ENCODE measurements at regions not wholly inside any gene's neighbourhood (a gene's known extent, or its start where the extent isn't known, plus 50 kb on each side); places are given as distances from the start of the nearest gene placed in this dataset.
A peak's percentile ranks its signal among the peaks of the same experiment; 100 is the strongest.

DNA sequence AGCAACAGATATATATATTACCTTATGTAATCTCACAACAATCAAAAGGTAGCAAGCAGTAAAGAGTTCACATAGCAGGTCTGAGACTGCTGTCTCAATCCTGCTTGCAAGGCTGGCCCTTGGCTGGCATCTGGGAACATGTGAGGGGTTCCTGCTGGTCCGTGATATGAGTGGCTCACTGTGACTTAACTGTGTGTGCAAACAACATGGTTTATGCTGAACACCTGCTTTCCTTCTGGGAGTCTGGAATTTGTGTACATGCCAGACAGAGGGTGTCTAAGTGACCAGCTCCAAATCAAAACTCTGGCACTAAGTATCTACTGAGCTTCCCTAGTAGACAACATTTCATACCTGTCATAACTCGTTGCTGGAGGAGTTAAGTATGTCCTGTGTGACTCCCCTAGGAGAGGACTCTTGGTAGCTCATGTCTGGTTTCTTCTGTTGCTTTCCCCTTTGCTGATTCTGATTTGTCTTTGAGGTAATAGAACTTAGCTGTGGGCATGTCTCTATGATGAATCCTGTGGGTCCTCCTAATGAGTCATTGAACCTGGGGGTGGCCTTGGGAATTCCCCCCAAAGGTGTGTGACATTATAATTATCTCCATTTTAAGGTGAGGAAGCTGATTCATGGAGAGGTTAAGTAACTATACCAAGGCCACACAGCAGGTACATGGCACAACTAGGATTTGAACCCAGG, 131.6 kb upstream of the NEDD9 start:
- H3K27ac Mint-ChIP-seq = peak overlapping the region; percentile 84
- peak overlapping the region; percentile 38 for H3K4me3 Mint-ChIP-seq
- peaks cover 82% of the 10 kb centered on the region for H3K36me3 Mint-ChIP-seq (ENCODE audit: low read depth)
- H3K9me3 Mint-ChIP-seq = peaks cover 19% of the 10 kb centered on the region
- H3K4me1 Mint-ChIP-seq (ENCODE audit: low read depth) = peaks cover 100% of the 10 kb centered on the region
- no peaks in the 10 kb centered on the region for H3K27me3 Mint-ChIP-seq

DNA sequence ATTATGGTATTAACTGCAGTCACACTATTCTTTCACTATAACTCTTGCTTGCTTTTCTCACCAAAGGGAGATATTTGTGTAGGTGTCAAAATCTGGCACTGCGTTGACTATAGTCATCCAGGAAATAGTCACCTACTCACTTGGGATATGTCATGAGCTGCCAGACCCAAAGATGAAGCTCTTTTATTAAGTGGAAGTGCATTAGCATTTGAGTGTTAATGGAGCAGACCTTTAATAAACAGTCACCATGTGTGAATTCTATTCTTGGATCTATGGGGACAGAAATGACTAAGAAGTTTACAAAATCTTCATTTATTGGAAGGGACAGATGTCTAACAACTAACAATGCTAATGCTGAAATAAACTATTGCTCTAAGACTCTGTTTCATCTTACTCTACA, 130.1 kb upstream of the NEDD9 start:
- H3K36me3 Mint-ChIP-seq (ENCODE audit: low read depth) = peaks cover 87% of the 10 kb centered on the region
- peaks cover 98% of the 10 kb centered on the region for H3K4me1 Mint-ChIP-seq (ENCODE audit: low read depth)
- no peaks in the 10 kb centered on the region for H3K27me3 Mint-ChIP-seq
- peaks cover 19% of the 10 kb centered on the region for H3K9me3 Mint-ChIP-seq
- H3K27ac Mint-ChIP-seq = peak overlapping the region; percentile 80
- peak overlapping the region; percentile 33 for H3K4me3 Mint-ChIP-seq

DNA sequence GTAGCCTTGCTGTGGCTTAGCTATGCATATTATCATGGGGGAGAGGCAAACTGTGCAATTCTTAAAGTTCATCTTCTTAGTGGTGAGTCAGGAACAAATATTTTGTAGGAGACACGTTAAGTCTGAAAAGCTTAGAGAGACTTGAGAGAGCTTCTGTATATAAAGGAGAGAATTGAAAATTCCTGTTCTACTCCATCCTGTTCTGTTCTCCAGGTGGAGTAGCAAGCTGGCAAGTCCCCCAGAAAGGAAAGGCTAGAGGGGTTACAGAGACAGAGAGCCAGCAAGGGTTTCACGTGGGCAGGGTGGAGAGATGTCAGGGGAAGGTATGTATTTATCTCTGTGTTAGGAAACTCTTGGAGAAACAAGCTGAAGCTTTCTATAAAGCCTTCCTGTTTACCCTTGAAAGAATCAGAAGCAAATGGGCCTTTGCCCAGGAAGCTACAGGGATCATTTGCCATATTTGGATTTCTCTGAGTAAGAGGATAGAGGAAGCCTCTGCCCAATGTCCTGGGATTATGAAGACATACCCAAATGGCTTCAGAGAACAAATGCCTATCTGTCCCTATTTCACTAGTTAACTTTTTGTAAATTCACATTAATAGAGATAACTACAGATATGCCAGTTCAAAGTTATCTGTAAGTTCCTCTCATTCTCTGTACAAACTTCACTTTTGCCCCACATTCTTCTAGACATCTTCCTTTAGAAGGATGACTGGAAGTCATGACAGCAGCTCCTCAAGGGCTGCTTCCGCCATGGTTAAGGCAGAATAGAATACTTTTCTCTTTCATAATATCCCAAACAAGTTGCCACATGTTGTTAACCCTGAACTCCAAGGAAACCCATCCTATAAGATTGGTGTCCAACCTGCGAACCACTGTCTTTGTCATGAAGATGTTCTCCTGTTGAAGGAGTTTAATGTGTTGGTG, 126.7 kb upstream of the NEDD9 start:
- Mint-ChIP-seq H3K27ac (peak overlapping the region; percentile 45), H3K9me3 (peaks cover 23% of the 10 kb centered on the region), H3K36me3 (ENCODE audit: low read depth) (peaks cover 90% of the 10 kb centered on the region), H3K4me1 (ENCODE audit: low read depth) (peaks cover 97% of the 10 kb centered on the region), H3K4me3 (no peak overlapping the region), H3K27me3 (no peaks in the 10 kb centered on the region)

DNA sequence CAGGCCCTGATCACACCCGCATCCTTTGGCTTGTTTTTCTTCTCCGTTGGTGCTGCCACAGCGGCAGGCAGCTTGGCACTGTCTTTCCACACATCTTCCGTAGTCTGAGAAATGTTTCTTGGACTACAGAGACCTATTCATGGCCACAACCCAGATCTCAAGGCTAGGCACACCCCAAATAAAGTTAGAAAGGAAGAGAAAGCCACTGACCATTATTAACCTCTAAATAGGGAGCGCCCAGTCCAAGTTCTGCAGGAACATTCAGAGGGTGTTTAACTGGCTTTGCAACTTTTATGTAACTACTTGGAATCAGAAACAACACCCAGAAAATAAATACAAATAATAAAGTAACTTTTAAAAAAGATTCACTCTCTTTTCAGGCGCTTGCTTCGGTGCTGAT, 124.8 kb upstream of the NEDD9 start:
- Mint-ChIP-seq H3K36me3 (ENCODE audit: low read depth) (peaks cover 80% of the 10 kb centered on the region), H3K27ac (no peak overlapping the region), H3K9me3 (peaks cover 23% of the 10 kb centered on the region), H3K4me1 (ENCODE audit: low read depth) (peaks cover 97% of the 10 kb centered on the region), H3K4me3 (no peak overlapping the region), H3K27me3 (no peaks in the 10 kb centered on the region)

DNA sequence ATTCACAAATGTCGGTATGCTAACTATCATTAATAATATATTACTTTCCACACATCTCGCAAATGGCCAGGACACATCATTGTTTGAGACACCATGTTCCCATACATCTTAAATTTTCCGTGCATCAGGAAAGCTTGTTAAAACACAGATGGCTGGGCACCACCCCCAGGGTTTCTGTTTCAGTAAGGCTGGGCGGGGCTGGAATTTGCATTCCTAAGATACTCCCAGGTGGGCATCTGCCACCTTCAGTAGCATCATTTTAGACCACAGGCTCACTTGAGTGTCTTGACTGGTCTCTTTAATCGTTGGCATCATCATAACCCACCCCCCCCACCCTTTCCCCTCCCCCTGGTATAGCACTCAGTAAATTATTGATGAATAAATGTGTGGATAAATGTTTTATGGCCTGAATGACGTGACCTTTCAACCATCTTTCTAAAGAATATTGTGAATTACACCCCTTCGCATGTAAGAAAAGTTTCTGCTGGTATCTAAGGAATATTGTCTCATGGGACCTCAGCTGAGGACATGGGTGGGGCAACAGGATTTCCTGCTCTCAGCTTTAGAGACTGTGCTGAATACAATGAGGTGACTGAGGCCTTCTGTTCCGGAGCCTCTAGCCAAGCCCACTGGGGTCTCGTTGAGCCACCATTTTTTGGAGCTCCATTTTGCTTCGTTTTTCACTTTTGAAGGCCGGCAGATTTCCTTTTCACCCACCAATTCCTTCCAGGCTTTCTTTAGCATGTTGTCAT, 124.1 kb upstream of the NEDD9 start:
- Mint-ChIP-seq H3K4me3 (no peak overlapping the region), H3K27me3 (no peaks in the 10 kb centered on the region), H3K36me3 (ENCODE audit: low read depth) (peaks cover 80% of the 10 kb centered on the region), H3K4me1 (ENCODE audit: low read depth) (peaks cover 94% of the 10 kb centered on the region), H3K9me3 (peaks cover 23% of the 10 kb centered on the region), H3K27ac (no peak overlapping the region)

DNA sequence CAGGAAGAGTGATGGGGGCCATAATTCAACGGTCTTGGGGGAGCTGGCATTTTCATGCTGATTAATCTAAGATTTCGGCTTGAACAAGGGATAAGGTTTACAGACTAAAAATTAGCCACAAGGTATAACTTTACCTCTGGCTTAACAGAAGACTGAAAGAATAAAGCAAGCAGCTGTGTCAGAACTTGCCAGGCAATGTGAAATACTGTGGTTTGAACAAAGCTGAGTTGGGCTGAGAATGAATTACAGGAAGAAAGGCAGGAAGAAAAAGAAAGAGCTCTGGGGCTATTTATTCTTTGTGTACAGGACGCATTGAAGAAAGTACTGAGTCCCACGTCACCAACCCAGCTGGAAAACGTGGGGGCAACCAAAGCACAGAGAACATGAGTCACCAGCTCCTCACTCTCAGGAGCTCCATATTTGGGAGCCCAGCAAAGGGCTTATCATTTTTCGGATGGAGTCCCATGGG, 121.5 kb upstream of the NEDD9 start:
- Mint-ChIP-seq H3K36me3 (ENCODE audit: low read depth) (peaks cover 80% of the 10 kb centered on the region), H3K27me3 (no peaks in the 10 kb centered on the region), H3K4me1 (ENCODE audit: low read depth) (peaks cover 87% of the 10 kb centered on the region), H3K9me3 (peaks cover 7% of the 10 kb centered on the region), H3K4me3 (peak overlapping the region; percentile 53), H3K27ac (peak overlapping the region; percentile 90)

DNA sequence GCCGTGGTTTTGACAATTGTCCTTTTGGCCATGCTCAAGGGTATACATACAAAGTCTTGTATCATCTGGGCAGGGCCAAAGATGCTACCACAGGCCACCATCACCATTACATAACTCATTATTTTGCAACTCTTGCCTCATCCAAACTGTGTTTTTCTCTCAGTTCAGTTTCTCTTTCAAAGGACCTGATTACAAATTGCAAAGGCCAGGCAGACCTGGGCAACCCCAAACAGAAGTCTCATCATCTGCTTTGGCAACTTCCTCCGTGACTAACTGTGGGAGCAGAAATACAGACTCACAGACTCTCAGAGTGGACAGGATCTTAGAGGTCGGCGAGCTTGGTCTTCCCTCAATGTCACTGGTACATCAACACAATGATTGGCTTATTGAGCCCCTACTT, 117.8 kb upstream of the NEDD9 start:
- peaks cover 63% of the 10 kb centered on the region for H3K36me3 Mint-ChIP-seq (ENCODE audit: low read depth)

DNA sequence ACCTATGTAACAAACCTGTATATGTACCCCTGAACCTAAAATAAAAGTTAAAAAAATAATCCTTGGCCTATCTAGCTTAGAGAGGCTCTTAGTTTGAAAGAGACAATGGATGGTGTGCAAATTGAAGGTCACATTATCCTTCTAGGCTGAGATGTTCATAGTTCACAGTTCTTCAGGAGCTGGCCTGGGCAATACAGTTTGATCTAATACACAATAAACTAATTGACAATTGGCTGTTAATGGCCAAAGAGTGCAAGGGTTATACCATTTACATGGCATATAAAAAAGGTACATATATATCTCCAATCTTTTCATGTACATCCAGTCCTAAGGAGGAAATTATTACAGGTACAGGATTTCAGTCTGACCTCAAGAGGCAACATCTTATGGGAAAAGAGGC, 117.4 kb upstream of the NEDD9 start:
- Mint-ChIP-seq H3K36me3 (ENCODE audit: low read depth) (peaks cover 61% of the 10 kb centered on the region), H3K27ac (peak overlapping the region; percentile 14), H3K9me3 (peaks cover 3% of the 10 kb centered on the region), H3K27me3 (no peaks in the 10 kb centered on the region), H3K4me1 (ENCODE audit: low read depth) (peaks cover 89% of the 10 kb centered on the region), H3K4me3 (no peak overlapping the region)

More for the DNA sequence above, 117.8 kb upstream of the NEDD9 start:
- Mint-ChIP-seq H3K4me3 (no peak overlapping the region), H3K27ac (peak overlapping the region; percentile 24), H3K4me1 (ENCODE audit: low read depth) (peaks cover 89% of the 10 kb centered on the region), H3K27me3 (no peaks in the 10 kb centered on the region), H3K9me3 (peaks cover 4% of the 10 kb centered on the region)

DNA sequence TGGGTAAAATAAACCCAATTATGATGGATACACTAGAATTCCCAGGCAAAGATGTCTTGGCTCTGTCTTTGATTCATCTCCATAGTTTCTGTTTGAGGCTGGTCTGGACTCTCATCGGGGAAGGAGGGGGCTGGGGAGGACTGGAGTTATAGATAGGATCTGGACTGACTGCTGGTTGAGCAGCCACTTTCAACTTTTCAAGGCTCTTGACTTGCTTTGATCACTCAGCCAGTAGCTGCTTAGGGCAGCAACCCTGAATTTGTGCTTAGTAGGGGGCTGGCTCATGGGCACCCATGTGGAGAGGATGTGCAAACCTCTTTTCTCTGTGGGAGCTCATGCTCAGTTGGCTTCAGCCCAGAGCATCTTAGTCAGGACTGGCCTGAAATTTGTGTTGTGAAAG, 114.0 kb upstream of the NEDD9 start:
- H3K27ac Mint-ChIP-seq = no peak overlapping the region
- no peak overlapping the region for H3K4me3 Mint-ChIP-seq
- peaks cover 71% of the 10 kb centered on the region for H3K36me3 Mint-ChIP-seq (ENCODE audit: low read depth)
- H3K27me3 Mint-ChIP-seq = no peaks in the 10 kb centered on the region
- H3K9me3 Mint-ChIP-seq = peaks cover 3% of the 10 kb centered on the region
- peaks cover 92% of the 10 kb centered on the region for H3K4me1 Mint-ChIP-seq (ENCODE audit: low read depth)

DNA sequence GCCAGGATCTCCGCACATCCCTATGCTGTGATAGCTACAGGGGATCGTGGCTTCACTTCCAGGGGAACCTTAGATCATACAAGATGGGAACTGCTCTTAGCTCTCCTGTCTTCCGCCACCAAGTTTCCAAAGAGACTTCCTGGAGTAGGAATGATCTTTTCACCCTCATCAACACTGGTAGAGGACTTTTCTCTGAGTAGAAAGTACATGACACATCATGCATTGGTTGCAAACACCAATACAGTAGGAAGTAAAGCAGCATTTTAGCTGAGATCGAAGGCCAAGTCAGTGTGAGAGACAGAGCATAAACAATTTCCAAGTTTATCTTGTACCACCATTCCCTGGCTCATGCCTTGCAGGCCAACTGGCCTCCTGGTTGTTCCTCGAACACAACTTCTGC, 113.1 kb upstream of the NEDD9 start:
- Mint-ChIP-seq H3K27ac (no peak overlapping the region), H3K36me3 (ENCODE audit: low read depth) (peaks cover 71% of the 10 kb centered on the region), H3K4me1 (ENCODE audit: low read depth) (peaks cover 95% of the 10 kb centered on the region)

DNA sequence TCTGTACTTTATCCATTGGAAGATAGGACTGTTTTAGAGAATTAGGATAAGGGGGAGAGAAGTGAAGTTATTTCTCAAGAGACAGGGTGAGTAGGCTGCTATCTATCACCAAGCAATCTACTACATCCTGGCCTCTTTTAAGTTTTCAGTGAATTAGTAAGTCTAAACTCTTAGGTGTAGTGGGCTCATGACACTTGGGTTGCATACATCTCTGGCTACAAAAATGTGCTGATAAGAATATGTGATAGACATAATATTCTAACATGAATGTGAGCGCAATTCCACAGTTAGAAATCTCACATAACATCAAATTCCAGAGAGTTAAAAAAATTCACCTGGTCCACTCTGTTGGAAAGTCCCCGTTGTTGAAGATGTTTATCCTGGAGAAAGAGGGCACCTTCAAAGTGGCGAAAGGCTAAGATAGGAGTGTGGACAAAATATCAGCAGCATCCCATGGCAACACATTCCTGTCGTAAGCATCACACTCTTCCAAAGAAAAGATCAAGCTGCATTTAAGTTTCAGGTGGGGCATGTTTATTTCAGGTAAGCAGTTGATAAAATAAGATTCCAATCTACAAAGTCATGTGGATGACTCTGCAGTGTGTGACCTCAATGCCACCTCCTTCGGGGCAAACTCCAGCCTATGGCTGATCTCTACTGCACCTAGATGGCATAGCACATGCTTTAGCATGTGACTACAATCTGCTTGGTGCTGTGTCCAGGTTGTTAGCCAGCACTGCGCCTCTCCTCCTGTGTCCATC, 111.7 kb upstream of the NEDD9 start:
- Mint-ChIP-seq H3K27ac (peak overlapping the region; percentile 92), H3K27me3 (no peaks in the 10 kb centered on the region), H3K4me3 (peak overlapping the region; percentile 1), H3K4me1 (ENCODE audit: low read depth) (peaks cover 96% of the 10 kb centered on the region), H3K36me3 (ENCODE audit: low read depth) (peaks cover 71% of the 10 kb centered on the region), H3K9me3 (peaks cover 11% of the 10 kb centered on the region)

More for the DNA sequence above, 113.1 kb upstream of the NEDD9 start:
- no peaks in the 10 kb centered on the region for H3K9me3 Mint-ChIP-seq
- H3K27me3 Mint-ChIP-seq = no peaks in the 10 kb centered on the region
- no peak overlapping the region for H3K4me3 Mint-ChIP-seq

DNA sequence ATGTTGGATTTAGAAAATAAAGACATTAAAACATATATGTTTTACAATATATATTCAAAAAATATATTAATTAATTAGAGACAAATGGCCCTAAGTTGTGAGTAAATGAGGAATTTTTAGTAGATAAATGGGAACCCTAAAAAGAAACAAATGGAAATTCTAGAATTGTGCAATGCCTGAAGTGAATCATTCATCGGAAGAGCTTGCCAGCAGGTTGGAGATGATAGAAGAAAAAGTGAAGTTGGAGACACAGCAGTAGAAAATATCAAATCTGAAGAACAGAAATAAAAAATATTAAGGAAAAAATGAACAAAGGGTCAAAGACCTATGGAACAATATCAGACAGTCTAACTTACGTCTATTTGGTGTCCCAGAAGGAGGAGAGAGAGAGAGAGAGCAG, 109.4 kb upstream of the NEDD9 start:
- Mint-ChIP-seq H3K9me3 (peaks cover 11% of the 10 kb centered on the region), H3K4me1 (ENCODE audit: low read depth) (peaks cover 74% of the 10 kb centered on the region), H3K36me3 (ENCODE audit: low read depth) (peaks cover 63% of the 10 kb centered on the region), H3K4me3 (peak overlapping the region; percentile 42), H3K27me3 (no peaks in the 10 kb centered on the region), H3K27ac (peak overlapping the region; percentile 92)

DNA sequence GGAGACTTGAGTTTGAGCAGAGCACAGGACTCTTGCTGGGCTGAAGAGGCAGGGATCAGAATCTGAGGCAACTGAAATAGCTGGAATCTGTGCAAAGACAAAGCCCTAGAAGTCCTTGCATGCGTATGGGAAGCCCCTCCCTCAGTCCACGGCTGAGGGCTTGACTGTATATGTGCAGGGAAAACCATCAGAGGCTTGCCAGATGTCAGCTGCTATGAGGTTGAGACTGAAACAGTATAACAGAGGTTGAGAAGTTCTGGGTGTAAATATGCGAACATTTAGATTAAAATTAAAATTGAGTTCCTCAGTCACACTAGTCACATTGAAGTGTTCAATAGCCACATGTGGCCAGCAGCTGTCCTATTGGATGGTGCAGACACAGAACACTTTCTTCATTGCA, 108.8 kb upstream of the NEDD9 start:
- H3K27ac Mint-ChIP-seq = peak overlapping the region; percentile 71
- H3K4me3 Mint-ChIP-seq = no peak overlapping the region
- H3K36me3 Mint-ChIP-seq (ENCODE audit: low read depth) = peaks cover 63% of the 10 kb centered on the region
- H3K9me3 Mint-ChIP-seq = peaks cover 11% of the 10 kb centered on the region
- H3K4me1 Mint-ChIP-seq (ENCODE audit: low read depth) = peaks cover 68% of the 10 kb centered on the region
- H3K27me3 Mint-ChIP-seq = no peaks in the 10 kb centered on the region

DNA sequence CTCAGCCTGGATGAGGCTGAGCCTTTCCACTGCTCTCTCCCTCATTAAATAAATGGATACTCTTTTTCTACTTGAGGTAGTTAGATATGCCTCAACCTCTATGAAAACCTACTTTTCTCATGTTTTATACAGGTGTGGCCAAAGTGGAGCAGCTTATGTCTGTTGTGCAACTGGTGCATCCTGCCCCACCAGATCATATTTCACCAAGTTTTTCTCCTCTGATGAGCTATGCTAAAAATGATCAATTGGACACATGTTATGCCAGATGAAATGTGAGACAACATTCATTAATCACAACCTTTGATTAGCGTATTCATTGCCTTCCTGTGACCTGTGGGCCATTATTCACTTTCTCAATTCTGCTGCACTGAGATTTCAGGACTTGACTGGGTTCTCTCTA, 106.9 kb upstream of the NEDD9 start:
- H3K4me1 Mint-ChIP-seq (ENCODE audit: low read depth) = peaks cover 50% of the 10 kb centered on the region
- H3K27ac Mint-ChIP-seq = no peak overlapping the region
- peaks cover 11% of the 10 kb centered on the region for H3K9me3 Mint-ChIP-seq
- no peak overlapping the region for H3K4me3 Mint-ChIP-seq
- H3K36me3 Mint-ChIP-seq (ENCODE audit: low read depth) = peaks cover 63% of the 10 kb centered on the region
- no peaks in the 10 kb centered on the region for H3K27me3 Mint-ChIP-seq
